Myocyte (in vitro differentiated cells): ENCODE measurements at regions not wholly inside any gene's neighbourhood (a gene's known extent, or its start where the extent isn't known, plus 50 kb on each side); places are given as distances from the start of the nearest gene placed in this dataset.
"Not testable (repeated sequence)": the region's sequence is repeated elsewhere in the genome, so short reads cannot be mapped to it uniquely, and the experiment has no call there.

Experiments used
- DNase-seq: peaks from one replicate; pipeline ENCODE4 v3.0.0-alpha.2; 2012; ENCODE audit warnings: low read depth

DNA sequence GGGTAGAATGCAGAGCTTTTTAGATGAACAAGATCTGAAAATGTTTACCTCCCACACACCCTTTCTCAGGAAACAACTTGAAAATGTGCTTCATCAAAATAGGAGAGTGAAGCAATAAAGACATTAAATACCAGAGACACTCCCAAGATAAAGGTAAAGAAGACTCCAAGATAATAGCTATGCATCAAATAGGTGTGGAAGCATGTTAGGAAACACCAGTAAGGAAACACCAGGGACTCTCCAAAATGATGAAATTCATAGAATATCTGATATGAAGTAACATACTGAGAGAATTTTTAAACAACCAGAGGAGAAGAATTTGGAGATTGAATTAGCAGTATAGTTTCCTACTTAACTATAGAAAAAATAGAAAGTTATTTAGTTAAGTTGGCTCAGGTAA, 57.0 kb downstream of the OR10A6 start:
- no peak for DNase-seq

GRCh38 chr11:7872890-7873289, 58.2 kb downstream of the OR10A6 start:
- DNase-seq: no peak

GRCh38 chr11:7871056-7871455, 60.0 kb downstream of the OR10A6 start:
- no peak for DNase-seq

DNA sequence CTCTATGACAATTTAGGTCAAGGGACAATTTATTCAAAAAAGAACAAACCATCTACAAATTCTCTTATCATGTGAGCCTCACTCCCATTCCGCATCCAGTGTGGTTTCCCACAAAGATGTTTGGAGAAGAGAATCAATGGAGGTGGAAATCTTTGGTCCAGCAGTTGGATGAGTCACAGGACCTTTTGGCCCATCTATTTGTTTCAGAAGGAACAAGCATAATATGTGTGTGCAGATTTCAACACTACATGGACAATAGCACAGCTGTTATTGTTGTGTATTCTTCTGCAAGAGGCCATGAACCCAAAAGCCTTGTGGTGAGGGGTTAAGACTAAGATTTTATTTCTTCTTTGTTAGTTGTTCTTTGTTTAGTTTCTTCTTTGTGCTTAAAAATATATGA, 61.6 kb downstream of the OR10A6 start:
- peak; percentile 72 for DNase-seq

GRCh38 chr11:7861292-7861691, 64.5 kb upstream of the OR5P2 start:
- DNase-seq: not testable (repeated sequence)

DNA sequence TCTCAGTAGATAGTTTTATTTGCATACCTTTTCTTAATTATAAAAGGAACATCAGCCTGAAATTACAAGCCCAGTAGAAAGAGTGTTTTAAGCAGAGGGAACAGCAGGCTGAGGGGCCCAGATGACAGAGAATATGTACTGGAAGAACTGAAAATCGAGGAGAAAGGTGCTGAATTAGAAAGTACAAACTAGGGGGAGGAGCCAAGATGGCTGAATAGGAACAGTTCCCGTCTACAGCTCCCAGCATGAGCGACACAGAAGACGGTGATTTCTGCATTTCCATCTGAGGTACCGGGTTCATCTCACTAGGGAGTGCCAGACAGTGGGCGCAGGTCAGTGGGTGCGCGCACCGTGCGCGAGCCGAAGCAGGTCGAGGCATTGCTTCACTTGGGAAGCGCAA, 64.1 kb upstream of the OR5P2 start:
- DNase-seq: not testable (repeated sequence)

DNA sequence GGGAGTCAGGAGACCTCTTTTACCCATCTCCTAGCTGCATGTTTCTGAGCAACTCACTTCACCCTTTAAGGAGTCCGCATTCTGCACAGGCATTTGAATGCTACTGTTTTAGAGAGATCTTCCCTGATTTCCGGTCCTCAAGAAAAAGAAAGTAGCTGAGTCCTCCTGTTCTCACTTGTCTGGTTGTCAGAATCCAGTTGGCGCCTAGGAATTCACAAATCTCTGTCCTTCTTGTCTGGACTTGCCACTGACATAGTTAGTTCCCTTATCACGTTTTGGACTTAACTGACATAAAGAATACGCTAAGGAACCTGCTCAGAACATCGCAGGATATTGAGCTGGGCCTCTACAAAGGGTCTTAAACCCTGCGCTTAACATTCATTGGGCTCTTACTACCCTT, 61.3 kb upstream of the OR5P2 start:
- DNase-seq: no peak

- DNase-seq: no peak
These were observed 54.6 kb upstream of the OR5P2 start for GRCh38 chr11:7851391-7851790.

GRCh38 chr11:7849018-7849417, 52.3 kb upstream of the OR5P2 start:
- no peak for DNase-seq
